Immature natural killer cell (primary cell): ENCODE measurements at regions not wholly inside any gene's neighbourhood (a gene's known extent, or its start where the extent isn't known, plus 50 kb on each side); places are given as distances from the start of the nearest gene placed in this dataset.

ENCODE experiments used
- DNase-seq, 3 donors: peaks; one replicate each; pipeline ENCODE4 v3.0.0; 2022; ENCODE audit warnings: mixed read lengths in 1 of 3
- H3K27ac Mint-ChIP-seq, 6 donors: one replicate each; pipeline ENCODE4 v1.8.0; 2020; ENCODE audit warnings: mixed read lengths in 6 of 6, mild to moderate bottlenecking in 5 of 6, inconsistent platforms in 4 of 6, moderate library complexity in 3 of 6
- H3K27me3 Mint-ChIP-seq, 3 donors: one replicate each; pipeline ENCODE4 v1.8.0; 2020 to 2021; ENCODE audit warnings: low read depth in 3 of 3, mild to moderate bottlenecking in 3 of 3, mixed read lengths in 3 of 3, moderate library complexity in 3 of 3, inconsistent platforms in 1 of 3
- H3K36me3 Mint-ChIP-seq, 3 donors: one replicate each; pipeline ENCODE4 v1.8.0; 2020; ENCODE audit warnings: mixed read lengths in 3 of 3, inconsistent platforms in 2 of 3, mild to moderate bottlenecking in 2 of 3
- H3K4me1 Mint-ChIP-seq, 2 donors: one replicate each; pipeline ENCODE4 v1.8.0; 2020; ENCODE audit warnings: inconsistent platforms in 2 of 2, mild to moderate bottlenecking in 2 of 2, mixed read lengths in 2 of 2, moderate library complexity in 1 of 2
- H3K4me3 Mint-ChIP-seq, 5 donors: one replicate each; pipeline ENCODE4 v1.8.0; 2020; ENCODE audit warnings: mild to moderate bottlenecking in 5 of 5, mixed read lengths in 5 of 5, inconsistent platforms in 3 of 5, moderate library complexity in 3 of 5
- H3K9me3 Mint-ChIP-seq, 6 donors: one replicate each; pipeline ENCODE4 v1.8.0; 2020; ENCODE audit warnings: mild to moderate bottlenecking in 6 of 6, mixed read lengths in 6 of 6, inconsistent platforms in 4 of 6, moderate library complexity in 3 of 6

DNA sequence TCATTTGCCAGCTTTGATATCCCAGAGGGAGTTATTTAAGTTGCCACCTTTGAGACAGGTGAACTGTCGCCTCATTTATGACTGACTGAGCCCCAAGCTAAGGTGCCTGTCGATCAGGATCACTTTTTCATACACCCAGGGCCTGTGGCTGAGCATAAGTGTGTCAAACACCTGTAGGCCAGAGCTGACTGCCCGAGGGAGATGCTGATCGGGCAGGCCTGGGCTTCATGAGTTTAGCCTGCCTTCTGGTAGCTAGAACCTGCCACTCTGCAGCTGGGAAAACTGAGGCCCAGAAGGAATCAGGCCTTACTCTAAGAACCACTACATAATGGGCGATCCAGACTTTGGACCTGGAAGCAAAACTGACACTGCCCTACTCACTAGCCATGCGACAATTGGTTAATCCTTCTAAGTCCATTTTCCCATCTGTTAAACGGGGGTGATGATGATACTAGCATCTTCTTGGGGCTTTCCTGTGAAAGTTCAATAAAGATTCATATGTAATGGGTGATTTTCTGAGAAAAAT, 188.7 kb upstream of the GLI2 start:
- DNase-seq: no peak
- Mint-ChIP-seq H3K9me3 (no peaks in the 10 kb centered on the region), H3K36me3 (no peaks in the 10 kb centered on the region), H3K27me3 (peaks cover 0 to 7% (median 3%) of the 10 kb centered on the region in 3 donors), H3K4me3 (no peak overlapping the region), H3K27ac (no peak overlapping the region), H3K4me1 (no peaks in the 10 kb centered on the region)

DNA sequence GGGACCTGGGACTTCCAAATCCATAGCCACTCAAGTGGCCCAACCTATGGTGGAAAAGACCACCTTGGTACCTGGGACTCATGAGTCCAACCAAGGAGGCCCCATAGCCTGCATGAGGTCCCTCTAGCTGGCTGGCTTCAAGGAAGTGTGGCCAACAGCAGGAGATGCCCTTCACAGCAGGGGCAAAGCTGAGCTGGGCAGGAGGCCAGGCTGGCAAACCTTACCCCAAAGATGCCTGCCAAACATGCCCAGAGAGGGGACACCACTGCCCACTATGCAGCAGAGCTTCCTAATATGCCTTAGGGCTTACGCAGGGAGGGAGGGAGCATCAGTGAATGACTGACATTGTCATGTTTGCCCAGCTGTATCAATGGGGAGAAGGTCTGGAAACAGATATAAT, 188.0 kb upstream of the GLI2 start:
- Mint-ChIP-seq H3K4me3 (no peak overlapping the region), H3K9me3 (no peaks in the 10 kb centered on the region), H3K27ac (no peak overlapping the region), H3K27me3 (peaks cover 0 to 3% (median 3%) of the 10 kb centered on the region in 3 donors), H3K36me3 (no peaks in the 10 kb centered on the region), H3K4me1 (no peaks in the 10 kb centered on the region)
- no peak for DNase-seq

DNA sequence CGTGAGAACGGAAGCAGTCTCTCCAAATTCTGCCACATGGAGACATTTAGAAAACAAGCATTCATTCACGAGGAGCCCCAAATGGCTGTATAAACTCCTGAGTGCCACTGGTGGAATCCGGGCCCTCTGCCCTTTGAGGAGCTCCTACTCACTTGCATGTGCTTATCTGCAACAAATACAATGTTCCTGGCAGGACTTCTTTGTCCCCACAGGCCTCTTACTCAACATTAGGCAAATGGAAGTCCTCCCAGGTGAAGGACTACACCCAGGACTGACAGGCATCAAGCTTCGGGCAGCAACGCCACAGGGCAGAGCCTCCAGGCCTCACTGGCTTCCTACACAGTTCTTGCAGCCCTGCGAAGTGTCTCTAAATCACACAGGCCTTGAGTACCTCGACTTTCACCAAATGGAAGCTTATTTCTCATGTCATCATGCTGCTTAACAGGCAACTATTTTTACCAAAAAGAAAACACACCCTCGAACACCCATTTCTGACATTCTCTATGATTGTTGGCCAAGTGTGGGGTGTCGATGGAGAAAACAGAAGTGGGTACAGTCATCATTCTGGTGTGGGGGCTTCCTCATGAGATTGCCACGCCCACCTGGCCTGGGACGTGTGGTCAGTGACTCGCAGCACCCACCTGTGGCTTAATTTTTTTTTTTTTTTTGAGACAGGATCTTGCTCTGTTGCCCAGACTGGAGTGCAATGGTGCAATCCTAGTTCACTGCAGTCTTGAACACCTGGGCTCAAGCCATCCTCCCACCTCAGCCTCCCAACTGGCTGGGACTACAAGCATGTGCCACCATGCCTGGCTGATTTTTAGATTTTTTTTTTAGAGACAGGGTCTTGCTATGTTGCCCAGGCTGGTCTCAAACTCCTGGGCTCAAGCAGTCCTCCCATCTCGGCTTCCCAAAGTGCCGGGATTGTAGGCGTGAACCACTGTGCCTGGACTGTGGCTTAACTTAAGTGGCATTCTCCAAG, 186.8 kb upstream of the GLI2 start:
- Mint-ChIP-seq H3K27ac (no peak overlapping the region), H3K27me3 (peaks cover 0 to 11% (median 3%) of the 10 kb centered on the region in 3 donors), H3K9me3 (no peaks in the 10 kb centered on the region), H3K4me1 (no peaks in the 10 kb centered on the region), H3K36me3 (no peaks in the 10 kb centered on the region), H3K4me3 (no peak overlapping the region)
- no peak for DNase-seq

DNA sequence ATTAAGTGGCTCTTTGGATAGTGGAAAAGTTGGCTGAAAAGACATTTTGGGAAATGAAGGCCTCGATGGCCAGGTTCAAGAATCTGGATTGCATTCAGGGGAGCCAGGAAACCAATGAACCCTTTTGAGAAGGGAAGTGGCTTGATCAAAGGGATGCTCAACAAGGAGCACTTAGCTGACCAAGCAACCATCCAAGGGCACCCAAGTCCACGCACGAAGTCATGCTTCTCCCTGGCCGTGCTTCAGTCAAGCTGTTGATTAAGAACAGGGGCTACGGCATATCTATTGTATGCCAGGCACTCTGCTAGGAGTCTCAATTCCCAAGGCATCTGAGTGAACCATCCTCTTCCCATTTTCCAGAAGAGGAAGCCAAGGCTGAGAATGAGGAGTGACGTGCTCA, 185.8 kb upstream of the GLI2 start:
- Mint-ChIP-seq H3K4me1 (no peaks in the 10 kb centered on the region), H3K27me3 (peaks cover 0 to 12% (median 2%) of the 10 kb centered on the region in 3 donors), H3K27ac (no peak overlapping the region), H3K4me3 (no peak overlapping the region), H3K9me3 (no peaks in the 10 kb centered on the region), H3K36me3 (no peaks in the 10 kb centered on the region)
- no peak for DNase-seq

DNA sequence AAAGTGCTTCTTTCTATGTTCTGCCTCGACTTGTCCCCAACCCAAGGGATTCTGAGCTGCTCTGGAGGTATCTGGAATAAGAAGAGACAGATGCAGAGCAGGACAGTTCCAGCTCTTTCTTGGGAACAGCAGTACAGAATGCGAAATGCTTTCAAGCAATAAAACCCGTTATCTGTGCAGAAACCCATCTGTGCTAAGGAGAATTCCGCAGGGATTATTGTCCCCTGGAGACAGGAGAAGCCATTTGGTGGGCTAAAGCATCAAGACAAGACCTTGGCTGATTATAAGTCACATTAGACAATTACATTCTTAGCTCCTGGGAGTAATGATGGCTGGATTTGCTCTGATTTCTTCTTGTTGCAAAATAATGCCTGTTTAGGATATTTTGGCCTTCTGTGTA, 185.4 kb upstream of the GLI2 start:
- Mint-ChIP-seq H3K4me3 (no peak overlapping the region), H3K9me3 (no peaks in the 10 kb centered on the region), H3K4me1 (no peaks in the 10 kb centered on the region)

DNA sequence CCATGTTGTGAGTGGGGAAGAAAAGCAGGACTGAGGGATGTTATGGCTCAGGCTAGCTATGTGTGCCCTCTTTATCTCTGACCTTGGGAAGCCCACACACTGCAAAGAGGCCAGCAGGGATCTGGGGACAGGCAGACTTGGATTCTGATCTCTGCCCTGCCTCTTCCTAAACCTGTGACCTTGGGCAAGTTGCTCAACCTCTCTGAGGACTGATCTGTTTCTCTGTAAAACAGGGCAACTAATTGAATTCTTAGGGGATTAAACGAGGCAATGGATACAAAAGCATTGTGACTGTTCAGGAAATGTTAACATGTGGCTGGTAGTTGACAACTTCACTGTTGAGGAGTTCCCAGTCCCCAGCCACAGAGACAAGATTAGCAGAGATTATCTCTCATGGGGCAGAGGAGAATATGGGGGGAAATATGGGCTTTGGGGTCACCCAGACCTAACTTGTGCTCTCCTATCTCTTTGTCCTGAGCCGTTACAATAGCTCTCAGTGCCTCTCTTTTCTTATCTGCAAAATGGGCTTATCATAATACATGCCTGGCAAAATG, 184.7 kb upstream of the GLI2 start:
- Mint-ChIP-seq H3K27me3 (peaks cover 2 to 9% (median 2%) of the 10 kb centered on the region in 3 donors), H3K4me1 (no peaks in the 10 kb centered on the region), H3K9me3 (no peaks in the 10 kb centered on the region), H3K36me3 (no peaks in the 10 kb centered on the region), H3K27ac (no peak overlapping the region), H3K4me3 (no peak overlapping the region)
- no peak for DNase-seq

More for the DNA sequence above, 185.4 kb upstream of the GLI2 start:
- peaks cover under 1 to 12% (median 2%) of the 10 kb centered on the region in 3 donors for H3K27me3 Mint-ChIP-seq
- no peaks in the 10 kb centered on the region for H3K36me3 Mint-ChIP-seq
- no peak overlapping the region for H3K27ac Mint-ChIP-seq
- no peak for DNase-seq

DNA sequence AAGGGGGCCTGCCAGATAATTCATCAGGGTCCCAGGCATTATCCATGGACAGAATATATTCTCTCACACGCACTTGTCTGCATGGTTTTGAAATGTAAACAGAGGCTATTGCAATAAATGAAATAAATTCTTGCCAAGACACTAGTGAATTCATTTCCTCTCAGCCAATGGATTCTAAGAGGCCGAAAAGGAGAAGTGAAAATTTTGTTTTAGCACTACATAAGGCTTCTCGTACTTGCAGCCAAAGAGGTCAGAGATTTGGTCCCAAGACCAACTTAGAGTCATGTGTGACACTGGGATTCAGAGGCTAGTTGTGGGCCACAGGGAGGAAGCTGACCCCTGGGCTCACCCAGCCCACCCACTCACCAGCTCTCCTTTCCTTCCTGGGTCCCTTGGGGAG, 184.1 kb upstream of the GLI2 start:
- peaks cover 2 to 9% (median 2%) of the 10 kb centered on the region in 3 donors for H3K27me3 Mint-ChIP-seq
- no peaks in the 10 kb centered on the region for H3K9me3 Mint-ChIP-seq
- no peaks in the 10 kb centered on the region for H3K36me3 Mint-ChIP-seq

DNA sequence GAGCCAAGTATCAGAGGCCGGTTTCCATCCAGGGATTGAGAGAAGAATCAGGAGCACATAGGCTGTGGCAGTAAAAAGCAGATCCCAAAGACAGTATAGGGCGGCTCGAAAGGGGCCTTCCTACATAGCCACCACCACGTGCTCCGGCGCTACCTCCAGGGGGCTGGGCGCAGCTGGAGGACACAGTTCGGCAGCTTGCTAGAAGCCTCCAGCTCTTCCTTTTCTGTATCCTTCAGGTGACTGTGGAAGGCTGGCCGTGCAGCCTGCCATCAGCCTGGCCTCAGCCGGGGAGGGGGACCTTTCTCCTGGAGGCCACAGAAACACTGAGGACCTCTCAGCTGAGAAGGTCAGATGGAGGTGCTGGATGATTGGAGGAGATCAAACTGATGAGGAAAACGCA, 183.6 kb upstream of the GLI2 start:
- Mint-ChIP-seq H3K27ac (no peak overlapping the region), H3K4me1 (no peaks in the 10 kb centered on the region), H3K27me3 (peaks cover 2 to 9% (median 2%) of the 10 kb centered on the region in 3 donors), H3K36me3 (no peaks in the 10 kb centered on the region), H3K4me3 (no peak overlapping the region), H3K9me3 (no peaks in the 10 kb centered on the region)
- no peak for DNase-seq

More for the DNA sequence above, 184.1 kb upstream of the GLI2 start:
- Mint-ChIP-seq H3K27ac (no peak overlapping the region), H3K4me1 (no peaks in the 10 kb centered on the region), H3K4me3 (no peak overlapping the region)
- DNase-seq: no peak

DNA sequence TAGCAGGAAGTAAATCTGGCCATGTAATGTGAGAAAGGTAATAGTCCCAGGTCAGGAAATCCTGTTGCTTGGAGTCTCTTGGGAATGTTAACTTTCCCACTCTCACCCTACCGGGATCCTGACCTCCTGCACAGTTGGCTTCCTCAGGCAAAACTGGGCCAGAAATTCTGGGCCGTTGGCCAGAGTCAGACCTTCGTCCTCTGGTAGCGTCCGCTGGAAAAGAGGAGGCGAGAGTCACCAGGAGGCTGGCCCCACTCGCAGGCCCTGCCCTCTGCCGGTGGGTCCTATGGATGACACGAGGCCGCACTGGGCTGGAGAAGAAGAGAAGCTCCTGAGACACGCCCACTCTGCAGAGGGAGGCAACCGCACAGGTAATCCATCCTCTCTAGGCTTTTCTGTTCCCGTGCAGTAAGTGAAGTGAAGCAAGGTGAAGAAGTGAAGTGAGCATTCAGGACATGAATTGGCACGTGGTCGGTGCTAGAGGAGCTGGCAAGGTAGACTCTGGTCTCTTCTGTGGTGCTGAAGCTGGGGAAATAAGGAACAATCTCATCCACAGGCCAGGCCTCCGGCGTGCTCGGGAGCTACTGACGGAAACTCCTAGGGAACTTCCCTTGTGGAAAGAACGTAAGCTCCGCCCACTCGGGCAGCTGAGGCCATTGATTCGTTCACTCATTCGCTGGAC, 182.7 kb upstream of the GLI2 start:
- H3K4me3 Mint-ChIP-seq: no peak overlapping the region
- H3K27ac Mint-ChIP-seq: no peak overlapping the region
- no peak for DNase-seq
- H3K9me3 Mint-ChIP-seq: no peaks in the 10 kb centered on the region
- H3K4me1 Mint-ChIP-seq: no peaks in the 10 kb centered on the region
- peaks cover 2 to 9% (median 2%) of the 10 kb centered on the region in 3 donors for H3K27me3 Mint-ChIP-seq
- no peaks in the 10 kb centered on the region for H3K36me3 Mint-ChIP-seq

DNA sequence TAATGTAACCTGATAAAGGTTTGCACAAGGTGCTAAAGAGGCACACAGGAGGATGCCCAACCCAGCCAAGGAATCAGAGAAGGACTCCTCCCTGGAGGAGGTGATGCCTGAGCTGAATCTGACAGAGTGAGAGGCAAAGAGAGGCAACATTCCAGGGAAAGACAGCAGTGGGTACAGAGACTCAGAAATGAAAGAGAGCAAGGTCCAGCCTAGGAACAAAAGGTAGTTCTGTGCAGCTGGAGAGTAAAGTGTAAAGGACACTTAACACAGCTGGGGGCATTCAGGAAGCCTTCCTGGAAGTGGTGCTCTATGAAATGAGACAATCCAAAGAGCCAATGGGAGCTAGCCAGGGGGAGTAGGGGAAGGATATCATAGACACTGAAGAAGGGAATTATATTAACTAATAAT, 181.0 kb upstream of the GLI2 start:
- no peak overlapping the region for H3K4me3 Mint-ChIP-seq
- H3K9me3 Mint-ChIP-seq: no peaks in the 10 kb centered on the region
- no peaks in the 10 kb centered on the region for H3K36me3 Mint-ChIP-seq
- DNase-seq: no peak
- H3K27ac Mint-ChIP-seq: no peak overlapping the region
- H3K27me3 Mint-ChIP-seq: peaks cover 2 to 9% (median 3%) of the 10 kb centered on the region in 3 donors
- no peaks in the 10 kb centered on the region for H3K4me1 Mint-ChIP-seq

DNA sequence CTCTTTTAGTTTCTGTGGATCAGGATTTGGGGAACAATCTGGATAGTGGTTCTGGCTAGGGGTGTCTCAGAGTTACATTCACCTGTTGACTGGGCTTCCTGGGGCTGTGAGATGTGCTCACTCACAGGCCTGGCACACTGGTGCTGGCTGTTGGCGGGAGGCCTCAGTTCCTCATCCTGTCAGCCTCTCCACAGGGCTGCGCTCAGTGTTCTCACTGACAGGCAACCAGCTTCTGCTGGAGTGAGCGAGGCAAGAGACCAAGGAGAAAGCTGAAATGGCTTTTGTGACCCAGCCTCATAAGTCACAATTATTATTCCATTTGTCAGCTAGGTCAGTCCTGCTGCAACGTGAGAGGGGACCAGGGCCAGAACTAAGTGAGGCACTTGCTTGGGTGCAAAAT, 180.6 kb upstream of the GLI2 start:
- Mint-ChIP-seq H3K36me3 (no peaks in the 10 kb centered on the region), H3K27ac (no peak overlapping the region), H3K4me1 (no peaks in the 10 kb centered on the region), H3K4me3 (no peak overlapping the region), H3K9me3 (no peaks in the 10 kb centered on the region), H3K27me3 (peaks cover 2 to 9% (median 3%) of the 10 kb centered on the region in 3 donors)
- DNase-seq: no peak

DNA sequence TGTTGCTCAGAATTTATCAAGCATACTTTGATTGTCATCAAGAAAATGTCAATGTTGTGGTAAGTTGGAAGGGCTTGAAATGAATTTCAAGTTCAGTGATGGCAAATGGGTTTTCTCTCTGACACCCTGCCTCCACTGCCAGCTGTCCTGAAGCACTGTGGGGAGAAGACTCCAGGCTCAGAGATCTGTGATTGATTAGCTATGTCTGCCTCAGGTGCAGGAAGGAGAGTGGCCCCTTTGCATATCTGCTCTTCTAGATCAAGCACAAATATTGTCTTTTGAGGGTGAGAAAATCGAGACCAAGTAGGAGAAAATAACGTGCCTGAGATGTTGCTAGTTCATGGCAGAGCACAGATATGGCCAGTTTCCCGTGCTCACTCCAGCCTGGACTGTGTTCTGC, 178.8 kb upstream of the GLI2 start:
- Mint-ChIP-seq H3K4me1 (no peaks in the 10 kb centered on the region), H3K27ac (no peak overlapping the region), H3K36me3 (no peaks in the 10 kb centered on the region), H3K4me3 (no peak overlapping the region), H3K9me3 (no peaks in the 10 kb centered on the region), H3K27me3 (peaks cover 0 to 9% (median 3%) of the 10 kb centered on the region in 3 donors)
- DNase-seq: no peak

DNA sequence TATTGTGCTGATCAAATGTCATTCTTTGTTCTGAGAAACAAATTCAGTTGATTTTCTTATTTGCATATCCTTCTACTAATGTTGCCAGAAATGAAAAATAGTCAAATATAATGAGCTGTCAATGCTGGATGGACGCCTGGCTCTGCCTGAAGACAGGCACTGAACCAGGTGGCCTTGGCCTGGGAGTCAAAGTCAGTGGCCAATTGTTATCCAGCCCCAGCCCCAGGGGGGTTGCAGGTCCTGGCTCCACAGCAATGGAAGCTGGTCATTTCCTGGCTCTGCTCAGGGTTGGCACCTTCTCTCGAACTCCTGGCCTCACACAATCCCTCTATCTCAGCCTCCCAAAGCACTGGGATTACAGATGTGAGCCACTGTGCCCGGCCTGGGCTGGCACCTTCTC, 176.8 kb upstream of the GLI2 start:
- H3K27me3 Mint-ChIP-seq: peaks cover 0 to 3% (median 3%) of the 10 kb centered on the region in 3 donors
- no peak for DNase-seq
- H3K27ac Mint-ChIP-seq: no peak overlapping the region
- H3K36me3 Mint-ChIP-seq: no peaks in the 10 kb centered on the region
- H3K4me1 Mint-ChIP-seq: no peaks in the 10 kb centered on the region
- no peak overlapping the region for H3K4me3 Mint-ChIP-seq
- no peaks in the 10 kb centered on the region for H3K9me3 Mint-ChIP-seq

DNA sequence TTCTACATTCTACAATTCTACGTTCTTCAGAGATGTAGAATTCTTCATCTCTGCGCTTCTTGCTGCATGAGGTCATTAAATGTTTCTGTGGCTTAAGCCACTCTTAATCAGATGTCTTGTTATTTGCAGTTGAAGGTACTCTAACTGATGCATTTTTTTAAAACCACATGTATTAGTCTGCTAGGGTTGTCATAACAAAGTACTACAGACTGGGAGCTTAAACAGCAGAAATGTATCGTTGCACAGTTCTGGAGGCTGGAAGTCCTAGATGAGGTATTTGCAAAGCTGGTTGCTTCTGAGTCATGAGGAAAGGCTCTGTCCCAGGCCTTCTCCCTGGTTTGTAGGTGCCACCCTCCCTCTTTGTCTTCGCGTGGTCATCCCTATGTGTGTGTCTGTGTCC, 176.3 kb upstream of the GLI2 start:
- no peaks in the 10 kb centered on the region for H3K36me3 Mint-ChIP-seq
- no peaks in the 10 kb centered on the region for H3K9me3 Mint-ChIP-seq
- no peak for DNase-seq
- no peak overlapping the region for H3K27ac Mint-ChIP-seq
- no peaks in the 10 kb centered on the region for H3K4me1 Mint-ChIP-seq
- H3K27me3 Mint-ChIP-seq: peaks cover 0 to 3% (median under 1%) of the 10 kb centered on the region in 3 donors
- no peak overlapping the region for H3K4me3 Mint-ChIP-seq
